ENCODE measurements at regions not wholly inside any gene's neighbourhood (a gene's known extent, or its start where the extent isn't known, plus 50 kb on each side); places are given as distances from the start of the nearest gene placed in this dataset.

- peak overlapping the region in 1 of 21 experiments; percentile 6 for H3K27ac ChIP-seq
- no peak overlapping the region for H3K4me3 ChIP-seq
Measured at GRCh38 chr5:88979244-88979643, 96.3 kb upstream of the MEF2C start.

GRCh38 chr5:88976914-88977313 lies 93.9 kb upstream of the MEF2C start:
- no peak overlapping the region for H3K27ac ChIP-seq
- H3K4me3 ChIP-seq = no peak overlapping the region

DNA sequence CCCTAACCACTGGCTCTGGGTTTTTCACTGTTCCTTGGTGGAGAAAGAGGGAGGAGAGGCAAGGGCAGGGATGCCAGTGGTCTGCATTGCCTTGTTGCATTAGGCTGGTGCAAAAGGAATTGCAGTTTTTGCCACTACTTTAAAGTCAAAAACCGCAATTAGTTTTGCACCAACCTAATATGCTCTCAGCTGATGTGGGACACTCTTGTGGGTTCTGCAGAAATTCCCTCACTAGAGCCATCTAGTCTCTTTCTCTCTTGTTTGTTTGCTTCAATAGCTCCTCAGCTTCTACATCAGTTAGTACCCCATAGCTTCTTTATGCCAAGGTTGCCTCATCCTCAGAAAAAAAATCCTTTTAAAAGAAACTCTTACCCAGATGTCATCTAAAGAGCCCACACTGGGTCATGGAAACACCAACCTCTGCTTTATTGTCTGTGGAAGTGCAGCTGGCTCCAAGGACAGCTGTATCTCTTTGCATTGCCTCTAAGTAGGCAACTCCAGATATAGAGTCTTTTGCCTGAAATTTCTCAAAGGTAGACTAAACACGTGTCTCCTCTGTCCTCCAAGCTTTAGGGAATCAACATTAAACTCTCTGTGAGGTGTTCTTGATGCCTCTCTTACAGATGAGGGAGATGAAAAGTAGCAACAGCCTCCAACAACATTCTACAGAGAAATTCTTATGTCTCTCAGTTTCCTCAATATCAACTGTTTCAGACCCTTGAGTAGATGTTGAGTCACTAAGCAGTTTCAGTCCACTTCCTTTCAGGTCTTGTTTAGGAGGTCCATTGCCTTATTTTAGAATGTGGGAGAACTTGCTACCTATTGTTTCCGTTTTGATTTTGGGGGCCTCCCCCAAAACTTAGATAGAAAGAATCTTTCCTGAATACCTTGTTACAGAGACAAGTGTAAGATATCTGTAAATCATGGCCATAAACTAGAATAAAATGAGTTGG lies 84.9 kb upstream of the MEF2C start:
- Histone ChIP-seq H3K4me3 (no peak overlapping the region), H3K27ac (no peak overlapping the region)

GRCh38 chr5:88964831-88965230 lies 81.8 kb upstream of the MEF2C start:
- no peak overlapping the region for H3K27ac ChIP-seq
- no peak overlapping the region for H3K4me3 ChIP-seq

GRCh38 chr5:88957013-88957412 lies 74.0 kb upstream of the MEF2C start:
- Histone ChIP-seq H3K27ac (no peak overlapping the region), H3K4me3 (no peak overlapping the region)

- H3K4me3 ChIP-seq = no peak overlapping the region
- no peak overlapping the region for H3K27ac ChIP-seq
Measured at GRCh38 chr5:88956416-88956815, 73.4 kb upstream of the MEF2C start.

GRCh38 chr5:88955403-88955802 lies 72.4 kb upstream of the MEF2C start:
- H3K27ac ChIP-seq = no peak overlapping the region
- H3K4me3 ChIP-seq = no peak overlapping the region

GRCh38 chr5:88954511-88954910 lies 71.5 kb upstream of the MEF2C start:
- no peak overlapping the region for H3K4me3 ChIP-seq
- no peak overlapping the region for H3K27ac ChIP-seq

DNA sequence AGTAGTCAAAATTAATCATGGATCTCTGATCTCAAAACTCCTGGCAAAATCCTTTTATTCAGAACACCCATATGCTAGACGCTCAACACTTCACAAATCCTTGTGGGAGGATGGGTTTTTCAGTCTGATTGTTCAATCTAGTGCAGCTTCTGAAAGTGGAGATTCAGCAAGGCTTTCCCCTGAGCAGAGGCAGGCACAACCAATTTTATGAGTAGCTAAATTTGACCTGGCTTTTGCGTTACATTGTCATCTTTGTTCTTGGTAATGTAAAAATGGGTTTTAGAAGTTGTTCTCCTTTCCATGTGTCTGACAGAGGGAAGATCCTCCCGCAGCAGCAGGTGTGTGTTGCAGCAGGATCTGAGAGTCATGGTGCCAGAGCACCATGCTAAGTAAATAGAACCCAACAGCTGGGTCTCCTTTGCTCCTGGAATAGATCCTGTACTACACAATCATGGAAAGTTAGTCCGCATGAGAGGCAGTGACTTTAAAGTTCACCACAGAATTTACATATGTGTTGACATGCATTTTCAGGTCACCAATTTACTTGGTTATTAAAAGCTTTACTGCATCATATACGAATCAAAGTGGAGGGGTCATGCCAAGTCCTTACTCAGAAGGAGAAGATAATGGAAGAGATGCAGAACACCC lies 70.1 kb upstream of the MEF2C start:
- no peak overlapping the region for H3K27ac ChIP-seq
- H3K4me3 ChIP-seq = no peak overlapping the region

DNA sequence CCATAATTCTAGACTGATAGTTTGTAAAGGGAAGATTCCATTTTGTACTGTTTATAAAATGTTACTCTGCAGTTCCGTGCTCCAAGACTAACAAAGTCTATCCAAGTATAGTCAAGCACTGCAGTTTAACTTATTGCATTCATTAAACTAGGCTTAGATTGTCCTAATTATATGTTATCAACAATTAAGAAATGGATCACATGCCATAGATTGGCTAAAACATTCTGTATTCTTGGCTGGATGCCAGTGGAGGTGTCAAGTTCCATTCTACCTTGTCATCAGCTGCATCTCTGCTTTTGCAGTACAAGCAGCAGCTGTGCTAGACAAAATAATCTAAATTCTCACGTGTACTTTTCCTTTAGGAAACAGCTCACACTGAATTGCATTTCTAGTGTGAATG lies 69.4 kb upstream of the MEF2C start:
- H3K4me3 ChIP-seq = no peak overlapping the region
- H3K27ac ChIP-seq = no peak overlapping the region

GRCh38 chr5:88951457-88951856 lies 68.5 kb upstream of the MEF2C start:
- H3K27ac ChIP-seq = no peak overlapping the region
- H3K4me3 ChIP-seq = no peak overlapping the region

- Histone ChIP-seq H3K4me3 (no peak overlapping the region), H3K27ac (no peak overlapping the region)
Measured at GRCh38 chr5:88948746-88949600, 66.0 kb upstream of the MEF2C start.

DNA sequence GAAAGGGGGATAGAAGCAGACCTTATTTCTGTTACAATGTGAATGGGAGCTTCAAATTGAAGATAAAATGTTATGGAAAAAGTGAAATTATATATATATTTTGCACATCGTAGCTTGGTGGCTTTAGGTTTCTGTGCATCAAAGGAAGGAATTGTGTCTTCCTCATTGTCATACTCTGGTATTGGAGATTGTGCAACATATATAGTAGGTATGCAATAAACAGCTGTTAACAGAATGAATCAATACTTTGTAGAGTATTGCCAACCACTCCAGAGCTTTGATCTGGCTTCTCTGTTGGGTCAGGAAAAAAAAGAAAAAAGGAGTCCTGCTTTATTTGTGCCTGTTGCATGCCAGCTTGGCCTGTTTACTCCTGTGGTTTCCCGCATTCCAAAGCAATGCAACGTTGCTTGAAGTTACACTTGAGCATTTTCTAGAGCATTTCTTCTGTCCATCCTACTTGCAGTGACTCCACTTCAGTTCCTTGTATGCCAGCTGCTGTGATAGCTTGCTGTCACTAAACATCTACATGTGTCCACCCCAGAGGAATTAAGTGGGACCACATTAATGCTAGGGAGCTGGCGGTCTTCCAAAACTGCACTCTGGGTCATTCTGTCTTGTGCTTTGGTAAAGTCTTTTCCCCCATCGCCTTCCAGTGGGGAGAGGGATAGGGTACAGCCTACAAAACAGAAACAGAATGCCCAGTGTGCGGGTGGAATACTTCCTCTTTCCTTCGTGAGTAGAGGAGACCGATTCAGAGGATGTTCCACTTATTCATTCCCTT lies 62.0 kb upstream of the MEF2C start:
- H3K27ac ChIP-seq = no peak overlapping the region
- no peak overlapping the region for H3K4me3 ChIP-seq

DNA sequence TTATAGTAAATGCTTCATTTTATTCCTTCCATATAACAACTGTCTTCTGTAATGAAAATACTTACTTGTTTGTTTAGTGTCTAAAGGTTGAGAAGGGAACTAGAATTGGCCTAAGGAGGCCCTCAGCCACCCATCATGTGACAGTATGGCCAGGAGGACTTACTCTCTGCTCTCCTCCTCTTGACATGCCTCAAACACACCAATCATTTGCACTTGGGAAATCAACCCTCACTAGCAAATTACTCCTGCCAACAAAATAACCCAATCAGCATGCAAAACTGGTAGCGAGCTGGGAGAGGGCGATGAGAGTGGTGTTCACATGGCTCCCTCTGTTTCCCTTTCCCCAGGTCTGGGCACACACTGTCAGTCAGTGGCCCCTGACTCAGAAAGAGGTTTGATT lies 58.6 kb upstream of the MEF2C start:
- Histone ChIP-seq H3K4me3 (no peak overlapping the region), H3K27ac (no peak overlapping the region)

DNA sequence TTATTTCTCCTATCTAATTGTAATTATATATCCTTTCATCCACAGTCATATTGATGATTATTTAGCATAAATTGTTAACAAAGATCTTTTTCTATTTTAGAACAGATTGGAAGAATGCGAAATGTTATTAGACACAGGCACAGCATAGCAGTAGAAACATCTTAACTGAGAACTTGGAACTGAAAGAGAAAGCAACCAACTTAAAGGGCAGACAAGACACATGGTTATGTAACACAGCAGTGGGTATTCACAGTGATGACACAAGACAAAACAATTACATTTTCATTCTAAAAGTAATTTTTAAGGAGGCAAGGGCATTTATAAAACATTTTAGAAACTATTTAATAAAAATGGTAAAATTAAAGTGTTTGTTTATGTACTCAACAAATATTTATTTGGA lies 57.7 kb upstream of the MEF2C start:
- Histone ChIP-seq H3K27ac (no peak overlapping the region), H3K4me3 (no peak overlapping the region)

DNA sequence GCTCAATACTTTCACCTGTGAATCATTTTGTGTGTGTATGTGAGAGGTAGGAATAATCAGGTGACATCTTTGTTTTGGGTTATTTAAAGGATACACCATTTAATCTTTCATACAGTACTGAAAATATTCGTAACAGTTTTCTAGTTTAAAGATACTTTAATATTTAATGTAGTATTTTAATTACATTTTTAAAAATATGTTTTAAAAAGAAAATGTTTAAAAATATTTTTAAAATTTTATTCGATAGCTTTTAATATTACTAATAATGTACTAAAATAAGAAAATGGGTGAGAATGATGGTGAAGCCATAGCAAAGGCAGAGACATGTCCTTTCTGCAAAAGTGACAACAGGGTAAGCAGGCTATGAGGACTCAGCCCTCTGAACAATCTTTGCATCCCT lies 56.3 kb upstream of the MEF2C start:
- Histone ChIP-seq H3K27ac (no peak overlapping the region), H3K4me3 (no peak overlapping the region)

GRCh38 chr5:88938488-88938887 lies 55.5 kb upstream of the MEF2C start:
- H3K4me3 ChIP-seq = no peak overlapping the region
- H3K27ac ChIP-seq = no peak overlapping the region

DNA sequence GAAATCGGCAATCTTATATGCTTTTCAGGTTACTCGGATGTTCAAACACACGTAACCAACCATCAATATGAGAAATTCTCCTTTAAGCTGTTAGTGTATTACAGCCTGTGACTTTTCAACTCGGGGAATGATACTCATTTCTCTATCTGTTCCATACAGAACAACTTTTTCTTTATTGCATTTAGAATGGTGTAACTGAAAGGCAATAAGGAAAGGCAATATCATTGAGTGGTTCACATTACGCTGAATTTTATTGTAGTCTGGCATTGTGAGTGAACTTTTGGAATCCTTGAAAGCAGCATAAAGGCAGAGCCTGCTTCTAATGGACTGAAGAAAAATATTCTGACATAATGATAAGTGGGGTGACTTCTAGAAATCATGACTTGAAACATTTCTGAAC lies 54.4 kb upstream of the MEF2C start:
- Histone ChIP-seq H3K27ac (no peak overlapping the region), H3K4me3 (no peak overlapping the region)

DNA sequence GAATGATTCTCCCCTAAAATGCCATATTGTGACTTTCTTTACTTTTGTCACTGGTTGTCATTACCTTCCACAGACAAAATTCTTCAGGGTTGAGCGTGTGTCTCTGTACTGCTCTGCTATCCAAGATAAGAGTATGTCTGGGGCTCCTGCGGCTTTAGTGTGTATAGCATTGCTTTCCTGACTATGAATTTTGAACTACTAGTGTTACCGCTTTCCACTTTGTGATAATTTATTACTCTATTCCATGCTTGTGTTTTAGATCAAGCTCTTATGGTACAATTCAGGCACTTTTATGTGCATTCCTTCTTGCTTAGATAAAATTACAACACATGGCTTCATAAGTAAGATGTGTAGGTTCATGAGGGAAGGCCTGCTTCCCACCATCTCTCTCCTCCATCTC lies 51.5 kb upstream of the MEF2C start:
- Histone ChIP-seq H3K4me3 (no peak overlapping the region), H3K27ac (no peak overlapping the region)
